ENCODE measurements at regions not wholly inside any gene's neighbourhood (a gene's known extent, or its start where the extent isn't known, plus 50 kb on each side); places are given as distances from the start of the nearest gene placed in this dataset.

DNA sequence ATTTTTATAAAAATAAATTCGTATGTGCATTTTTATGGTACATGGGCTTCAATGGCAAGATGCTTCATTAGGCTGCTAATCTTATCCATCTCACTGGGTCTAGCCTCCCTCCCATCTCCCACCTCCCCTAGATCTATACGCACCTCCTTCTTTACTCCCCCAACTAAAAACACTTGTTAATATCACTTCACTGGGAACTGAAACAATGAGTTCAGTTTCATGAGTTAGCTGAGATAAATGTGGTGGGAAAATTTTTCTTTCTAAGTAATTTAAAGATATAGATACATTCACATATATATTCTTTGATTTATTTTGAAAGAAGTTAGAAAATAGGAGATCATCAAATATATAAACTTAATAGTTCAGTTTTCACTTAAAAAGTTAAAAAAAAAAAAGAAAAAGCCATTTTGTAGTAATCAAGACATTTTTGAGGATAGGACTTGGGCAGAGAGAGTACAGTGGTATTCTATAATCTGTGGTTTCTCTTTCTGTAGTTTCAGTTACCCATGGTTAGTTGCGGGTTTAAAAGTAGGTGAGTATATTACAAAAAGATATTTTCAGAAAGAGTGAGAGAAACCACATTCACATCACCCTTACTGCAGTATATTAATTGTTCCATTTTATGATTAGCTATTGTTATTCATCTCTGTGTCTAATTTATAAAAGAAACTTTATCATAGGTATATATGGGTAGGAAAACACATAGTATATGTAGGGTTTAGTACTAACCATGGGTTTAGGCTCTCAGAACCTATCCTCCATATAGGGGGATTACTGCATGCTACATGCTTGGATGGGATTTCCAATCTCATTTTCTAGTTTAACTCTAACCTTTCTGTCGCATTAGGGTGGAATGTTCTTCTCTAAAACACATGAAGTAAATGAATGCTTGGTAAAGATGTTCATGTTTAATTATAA is 316.0 kb upstream of the CBLB start:
- TF ChIP-seq, protein P1, sequence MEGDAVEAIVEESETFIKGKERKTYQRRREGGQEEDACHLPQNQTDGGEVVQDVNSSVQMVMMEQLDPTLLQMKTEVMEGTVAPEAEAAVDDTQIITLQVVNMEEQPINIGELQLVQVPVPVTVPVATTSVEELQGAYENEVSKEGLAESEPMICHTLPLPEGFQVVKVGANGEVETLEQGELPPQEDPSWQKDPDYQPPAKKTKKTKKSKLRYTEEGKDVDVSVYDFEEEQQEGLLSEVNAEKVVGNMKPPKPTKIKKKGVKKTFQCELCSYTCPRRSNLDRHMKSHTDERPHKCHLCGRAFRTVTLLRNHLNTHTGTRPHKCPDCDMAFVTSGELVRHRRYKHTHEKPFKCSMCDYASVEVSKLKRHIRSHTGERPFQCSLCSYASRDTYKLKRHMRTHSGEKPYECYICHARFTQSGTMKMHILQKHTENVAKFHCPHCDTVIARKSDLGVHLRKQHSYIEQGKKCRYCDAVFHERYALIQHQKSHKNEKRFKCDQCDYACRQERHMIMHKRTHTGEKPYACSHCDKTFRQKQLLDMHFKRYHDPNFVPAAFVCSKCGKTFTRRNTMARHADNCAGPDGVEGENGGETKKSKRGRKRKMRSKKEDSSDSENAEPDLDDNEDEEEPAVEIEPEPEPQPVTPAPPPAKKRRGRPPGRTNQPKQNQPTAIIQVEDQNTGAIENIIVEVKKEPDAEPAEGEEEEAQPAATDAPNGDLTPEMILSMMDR (IDR thresholded peaks at IDR 0.05) = no peak
- no peak for TF ChIP-seq POLR2AphosphoS5 (IDR thresholded peaks at IDR 0.05)
- TF ChIP-seq POLR2A (IDR thresholded peaks at IDR 0.05) = no peak

All from upper lobe of left lung (tissue), 4 donors.